ENCODE measurements at regions not wholly inside any gene's neighbourhood (a gene's known extent, or its start where the extent isn't known, plus 50 kb on each side); places are given as distances from the start of the nearest gene placed in this dataset.
"Not testable (repeated sequence)": the region's sequence is repeated elsewhere in the genome, so short reads cannot be mapped to it uniquely, and the experiment has no call there.

DNA sequence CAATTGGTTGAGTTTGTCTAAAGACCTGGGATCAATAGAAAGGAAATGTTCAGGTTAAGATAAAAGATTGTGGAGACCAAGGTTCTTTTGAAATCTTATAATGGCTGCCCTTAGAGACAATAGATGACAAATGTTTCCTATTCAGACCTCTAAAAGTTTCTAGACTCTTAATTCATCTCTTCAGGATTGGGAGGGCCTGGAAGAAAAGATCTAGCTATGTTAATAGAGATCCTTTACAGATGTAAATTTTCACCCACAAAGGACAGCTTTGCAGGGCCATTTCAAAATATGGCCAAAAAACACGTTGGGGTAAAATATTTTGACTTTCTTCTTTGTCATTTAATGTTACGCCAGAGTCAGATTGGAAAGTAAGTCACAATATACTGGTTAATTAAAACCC, 1739.6 kb downstream of the ARAP2 start:
- not testable (repeated sequence) for DNase-seq

DNA sequence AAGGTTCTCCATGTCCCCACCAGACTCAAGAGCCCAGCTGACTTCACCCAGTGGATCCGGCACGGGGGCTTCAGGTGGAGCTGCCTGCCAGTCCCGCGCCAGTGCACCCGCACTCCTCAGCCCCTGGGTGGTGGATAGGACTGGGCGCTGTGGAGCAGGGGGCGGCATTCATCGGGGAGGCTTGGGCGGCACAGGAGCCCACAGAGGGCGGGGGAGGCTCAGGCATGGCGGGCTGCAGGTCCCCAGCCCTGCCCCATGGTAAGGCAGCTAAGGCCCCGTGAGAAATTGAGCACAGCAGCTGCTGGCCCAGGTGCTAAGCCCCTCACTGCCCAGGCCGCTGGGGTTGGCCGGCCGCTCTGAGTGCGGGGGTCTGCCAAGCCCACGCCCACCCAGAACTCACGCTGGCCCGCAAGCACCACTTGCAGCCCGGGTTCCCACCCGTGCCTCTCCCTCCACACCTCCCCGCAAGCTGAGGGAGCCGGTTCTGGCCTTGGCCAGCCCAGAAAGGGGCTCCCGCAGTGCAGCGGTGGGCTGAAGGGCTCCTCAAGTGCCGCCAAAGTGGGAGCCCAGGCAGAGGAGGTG, 1737.7 kb downstream of the ARAP2 start:
- DNase-seq, result not testable (repeated sequence)

DNA sequence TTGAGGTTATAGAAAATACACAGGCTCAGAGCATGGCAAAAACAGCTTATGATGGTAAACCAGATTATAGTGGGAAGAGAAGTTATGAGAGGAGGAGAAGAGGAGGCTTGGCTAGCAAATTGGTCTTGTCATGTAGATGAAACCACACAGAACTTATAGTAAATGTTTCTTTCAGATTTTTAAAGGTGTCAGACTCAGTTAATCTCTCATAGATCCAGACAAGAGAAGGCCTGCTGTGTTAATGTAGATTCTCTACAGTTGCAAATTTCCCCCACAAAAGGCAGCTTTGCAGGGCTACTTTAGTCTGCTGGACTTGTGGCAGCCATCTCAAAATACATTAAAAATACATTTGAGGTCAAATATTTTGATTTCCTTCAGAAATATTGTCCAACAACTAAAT, 1731.7 kb downstream of the ARAP2 start:
- DNase-seq, result no peak

DNA sequence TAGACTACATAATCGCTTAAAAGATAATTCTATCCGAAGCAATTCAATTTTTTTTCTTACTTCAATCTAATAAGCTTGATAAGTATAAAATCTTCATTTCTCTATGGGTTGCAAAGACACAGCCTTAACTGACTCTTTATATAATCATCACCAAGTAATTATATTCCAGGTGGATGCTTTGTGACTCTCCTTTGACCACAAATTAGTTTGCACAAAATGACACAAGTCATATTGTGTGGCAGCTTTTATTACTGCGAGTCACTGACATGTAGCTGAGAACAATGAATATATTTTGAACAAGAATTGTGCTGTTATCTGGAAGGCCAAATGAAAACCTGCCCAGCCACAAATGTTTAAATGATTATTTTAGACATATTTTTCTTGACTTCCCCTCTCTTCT, 1727.8 kb downstream of the ARAP2 start:
- no peak for DNase-seq

DNA sequence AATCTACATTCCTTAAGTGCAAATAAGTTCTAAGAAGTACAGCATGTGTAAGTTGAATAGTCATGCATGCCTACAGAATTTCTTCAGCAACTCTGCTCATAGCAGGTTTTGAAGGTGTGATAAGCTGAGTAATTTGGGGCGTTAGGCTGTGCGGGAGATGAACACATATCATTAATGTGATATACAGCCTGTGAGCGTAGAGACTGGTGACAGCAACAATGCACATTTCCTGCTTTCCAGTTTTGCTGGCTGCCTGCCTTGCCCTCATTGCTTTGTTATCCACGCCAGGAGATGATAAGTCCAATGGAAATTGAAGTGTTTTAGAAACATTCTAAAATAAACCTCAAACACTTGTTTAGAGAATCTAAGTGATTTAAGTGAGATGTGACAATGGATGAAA, 1709.4 kb downstream of the ARAP2 start:
- no peak for DNase-seq

DNA sequence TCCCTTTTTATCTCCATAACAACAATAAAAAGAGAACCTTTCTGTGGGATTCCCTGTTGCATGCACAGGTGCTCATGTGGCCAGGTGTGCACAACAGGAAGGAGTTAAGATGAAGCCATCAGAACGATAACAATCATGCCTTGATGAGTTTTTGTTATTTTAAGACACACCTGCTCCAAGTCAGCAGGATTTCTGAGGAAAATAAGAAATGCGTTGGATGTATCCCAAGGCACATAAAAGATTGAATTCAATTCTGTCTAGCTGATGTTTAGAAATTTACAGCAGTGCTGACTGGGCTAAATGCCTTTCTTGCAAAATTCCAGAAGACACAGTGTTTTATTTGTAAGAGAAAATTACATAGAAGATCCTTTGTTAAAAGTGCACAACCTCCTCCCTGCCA, 1678.2 kb downstream of the ARAP2 start:
- DNase-seq, result no peak

DNA sequence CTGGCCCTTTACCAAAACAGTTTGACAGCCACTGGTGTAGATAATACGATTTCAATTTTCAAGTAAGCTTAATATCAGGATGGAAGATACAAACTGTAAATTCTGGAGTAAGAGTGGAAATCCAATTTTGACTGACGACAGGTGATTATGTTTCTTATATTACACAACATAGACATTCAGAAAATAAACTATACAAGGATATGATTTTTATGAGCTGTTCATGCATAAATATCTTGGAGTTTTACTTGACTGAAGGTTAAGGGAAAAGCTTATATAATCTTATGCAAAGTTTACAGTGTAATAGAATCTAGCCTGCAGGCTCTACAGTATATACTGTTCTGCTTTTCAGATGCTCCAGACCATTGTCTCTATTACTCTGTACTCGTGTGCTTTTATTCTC, 1672.3 kb downstream of the ARAP2 start:
- DNase-seq, result no peak

DNA sequence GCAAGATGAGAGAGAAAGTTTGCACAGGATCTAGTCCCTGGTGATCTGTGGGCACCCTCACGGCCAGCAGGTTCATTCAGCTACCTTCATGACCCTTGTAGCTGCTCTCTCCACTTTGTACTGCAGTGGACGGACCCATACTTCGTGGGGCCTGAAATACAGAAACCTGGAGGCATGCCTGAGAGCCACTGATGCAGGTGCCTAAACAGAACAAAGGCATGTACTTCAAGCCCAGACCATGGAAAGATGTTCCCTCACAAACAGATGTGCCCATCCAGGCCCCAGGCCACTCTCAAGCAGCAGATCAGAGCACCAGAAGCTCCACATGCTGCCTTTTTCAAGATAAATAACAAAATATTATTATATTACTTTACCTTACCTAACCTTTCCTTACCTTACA, 1629.0 kb downstream of the ARAP2 start:
- DNase-seq, result no peak

DNA sequence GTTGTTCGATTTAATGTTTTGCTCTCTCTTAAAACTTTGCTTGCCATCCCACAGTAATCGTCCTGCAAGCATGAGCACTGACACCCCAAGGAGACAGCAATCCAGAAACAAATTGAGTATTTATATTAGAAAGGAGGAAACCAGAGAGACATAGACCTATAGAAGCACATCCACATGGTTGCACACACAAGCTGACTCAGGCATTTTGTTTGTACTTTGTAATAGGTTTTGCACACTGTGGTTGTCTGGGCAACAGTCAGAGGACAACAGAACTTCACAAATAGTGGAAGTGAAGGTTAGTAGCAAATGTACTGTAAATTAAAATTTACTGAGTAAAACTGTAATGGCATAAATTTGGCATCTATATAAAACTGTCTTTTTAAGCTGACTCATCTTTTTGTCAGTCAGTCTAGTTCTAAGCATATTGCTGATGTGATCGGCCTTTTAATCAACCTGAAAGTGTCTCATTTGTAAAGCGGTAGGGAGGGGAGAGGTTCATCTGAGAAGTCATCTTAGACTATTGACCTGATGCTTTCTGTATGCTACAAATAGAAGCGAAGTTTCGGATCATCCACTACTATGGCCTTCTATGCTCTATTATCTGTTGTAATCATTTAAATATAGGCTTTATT, 1624.7 kb downstream of the ARAP2 start:
- no peak for DNase-seq

DNA sequence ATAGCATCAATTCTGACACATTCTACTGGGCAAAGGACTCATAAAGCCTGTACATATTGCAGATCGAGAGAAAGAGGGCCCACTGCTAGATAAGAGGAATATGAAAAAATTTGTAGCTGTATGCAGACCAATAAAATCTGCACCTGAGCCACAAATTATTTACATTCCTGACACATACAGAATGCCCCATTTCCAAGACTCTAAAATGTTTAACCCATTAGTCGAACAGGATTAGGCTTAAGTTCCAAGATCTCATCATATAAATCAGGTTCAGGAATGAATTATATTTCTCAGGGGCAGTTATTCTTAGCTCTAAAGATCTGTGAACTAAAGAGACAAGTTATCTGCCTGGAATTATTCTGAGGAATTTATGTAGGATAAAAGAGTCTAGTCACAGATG, 1615.8 kb downstream of the ARAP2 start:
- DNase-seq, result no peak

DNA sequence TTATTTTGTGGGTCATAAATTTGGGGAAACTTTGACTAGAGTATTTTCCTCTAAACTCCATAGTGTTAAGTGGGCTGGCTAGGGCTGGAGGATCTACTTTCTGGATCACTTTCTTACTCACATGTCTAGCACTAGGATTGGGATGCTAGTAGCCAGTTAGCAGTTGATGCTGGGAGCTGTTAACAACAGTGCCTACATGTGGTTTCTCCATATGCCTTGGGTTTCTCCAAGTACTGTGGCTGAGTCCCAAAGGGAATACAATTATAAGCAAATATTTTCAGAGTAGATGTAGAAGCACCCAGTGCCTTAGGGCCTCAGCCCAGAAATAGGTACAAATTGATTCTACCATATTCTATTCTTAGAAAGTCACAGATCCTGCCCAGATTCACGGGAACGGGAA, 1614.9 kb downstream of the ARAP2 start:
- DNase-seq, result no peak

DNA sequence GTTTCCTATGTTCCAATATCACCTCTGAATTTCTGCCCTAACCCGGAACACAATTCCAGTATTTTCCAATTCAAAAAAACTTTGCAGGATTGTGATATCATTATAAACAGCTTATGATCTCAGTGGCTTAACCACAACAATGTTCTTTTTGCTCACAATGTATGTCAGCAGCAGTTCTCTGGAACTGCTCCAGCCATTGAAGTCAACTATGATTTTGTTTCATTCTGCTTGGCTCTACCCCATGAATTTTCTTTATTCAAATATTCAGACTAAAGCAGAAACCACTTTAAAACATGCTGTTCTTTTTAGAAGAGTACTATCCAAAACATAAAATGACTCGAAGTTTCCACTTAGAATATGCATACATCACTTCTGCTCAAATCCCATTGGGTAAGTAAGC, 1611.1 kb downstream of the ARAP2 start:
- DNase-seq, result no peak

DNA sequence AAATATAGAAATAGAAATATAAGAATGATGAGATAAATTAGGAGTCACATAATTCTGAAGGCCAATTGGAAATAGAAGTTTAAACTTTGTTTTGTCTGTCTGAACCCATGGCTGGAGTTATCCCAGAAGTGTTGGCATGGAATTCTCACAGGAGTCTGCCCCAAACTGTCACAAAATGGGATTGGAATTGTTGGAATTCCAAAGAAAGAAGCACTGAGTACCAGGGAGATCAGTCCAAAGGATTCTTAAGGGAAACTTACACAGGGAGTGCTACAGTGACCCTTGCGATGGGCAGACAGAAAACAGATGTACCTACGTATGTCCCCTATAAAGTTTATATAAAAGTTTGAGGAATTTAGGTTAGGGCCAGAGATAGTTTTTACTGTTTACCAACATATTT, 1607.7 kb downstream of the ARAP2 start:
- DNase-seq, result no peak

DNA sequence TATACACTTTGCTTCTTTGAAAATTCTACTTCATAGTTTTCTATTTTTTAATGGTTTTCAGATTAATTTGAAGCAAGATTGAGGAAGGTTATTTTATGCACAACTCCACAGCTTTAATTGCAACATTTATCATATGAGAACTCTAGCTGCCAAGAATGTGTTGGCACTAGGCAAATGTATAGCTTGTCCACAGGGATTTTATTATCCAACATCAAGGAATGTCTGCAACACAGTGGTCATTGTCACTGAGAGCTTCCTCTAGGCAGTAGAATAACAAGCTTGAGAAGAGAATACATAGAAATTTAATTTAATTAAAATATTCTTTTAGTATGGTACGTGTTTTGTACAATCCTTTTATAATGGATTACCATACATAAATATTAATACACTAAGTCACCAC, 1600.8 kb downstream of the ARAP2 start:
- no peak for DNase-seq

DNA sequence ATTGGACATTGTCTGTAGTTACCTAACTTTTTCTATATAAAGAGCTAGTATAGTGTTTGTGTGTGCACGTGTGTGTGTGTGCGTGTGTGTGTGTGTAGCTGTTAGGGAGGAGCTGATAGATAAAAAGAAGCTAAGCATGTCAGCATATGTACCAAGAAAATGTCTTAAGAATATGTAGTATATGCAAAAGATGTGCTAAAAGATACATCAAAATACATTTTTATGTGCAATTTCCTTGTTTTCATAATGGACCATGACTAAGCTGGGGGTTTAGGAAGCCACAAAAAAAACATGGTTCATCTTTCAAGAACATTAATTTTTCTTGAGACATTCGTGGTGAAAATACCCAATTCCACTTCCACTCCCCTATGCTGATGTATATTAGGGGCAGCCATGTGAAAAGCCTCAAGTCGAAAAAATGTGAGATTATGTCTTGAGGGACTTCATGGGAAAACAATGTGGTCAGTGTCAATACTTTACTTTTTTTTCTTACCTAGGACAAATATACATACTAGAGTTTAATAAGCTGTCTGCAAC, 1599.7 kb downstream of the ARAP2 start:
- no peak for DNase-seq

DNA sequence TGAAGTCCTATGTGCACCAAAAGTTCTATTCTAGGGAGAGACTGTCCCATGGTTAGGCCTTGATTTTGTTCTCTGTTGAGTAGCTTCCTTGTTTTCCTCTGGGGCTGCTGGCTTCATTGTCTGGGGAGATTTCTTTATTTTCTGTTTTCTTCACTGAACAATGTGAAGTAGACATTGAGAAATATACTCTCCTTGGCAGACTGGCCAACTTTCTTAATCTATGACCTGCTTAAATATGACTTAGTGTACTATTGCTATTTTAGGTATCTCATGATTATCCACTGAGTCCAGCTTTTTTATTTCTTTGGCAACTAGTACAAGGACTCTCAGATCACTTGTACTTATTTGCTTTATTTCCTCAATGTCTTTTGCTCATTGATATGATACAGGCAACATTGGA, 1594.6 kb downstream of the ARAP2 start:
- no peak for DNase-seq

DNA sequence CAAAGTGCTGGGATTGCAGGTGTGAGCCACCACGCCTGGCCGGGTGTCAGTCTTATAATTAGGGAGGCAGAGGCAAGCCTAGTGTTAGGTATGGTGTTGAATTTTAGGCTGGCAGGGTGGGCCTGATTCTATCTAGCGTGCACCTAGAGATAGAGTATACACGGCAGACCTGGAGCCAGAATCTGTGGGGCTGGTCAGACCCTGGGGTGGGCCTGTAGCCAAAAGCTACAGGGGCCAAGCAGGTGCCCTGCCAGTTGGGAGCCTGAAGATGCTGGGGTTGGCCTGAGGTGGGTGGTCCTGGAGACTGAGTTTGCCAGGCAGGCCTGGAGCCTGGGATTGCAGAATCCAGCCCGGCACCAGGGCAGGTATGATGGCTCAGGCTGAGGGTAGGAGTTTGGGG, 1580.3 kb downstream of the ARAP2 start:
- no peak for DNase-seq

DNA sequence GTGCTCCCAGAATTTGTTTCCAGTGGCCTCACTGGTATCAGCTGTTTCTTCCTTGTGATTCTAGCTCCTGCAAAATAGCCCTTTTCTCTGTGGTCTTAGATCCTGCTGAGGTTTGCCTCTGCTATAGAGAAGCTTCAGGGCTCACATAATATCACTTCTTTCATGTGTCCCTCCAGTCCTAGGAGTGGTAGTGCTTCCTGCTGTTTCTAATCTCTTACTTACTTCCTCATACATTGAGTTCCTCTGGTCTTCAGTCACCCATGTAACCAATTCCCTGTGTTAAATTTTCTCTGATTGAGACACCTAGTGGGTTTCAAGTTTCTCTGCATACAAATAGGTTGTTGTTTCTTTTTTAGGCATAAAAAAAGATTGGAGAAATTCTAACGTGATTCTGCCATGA, 1567.9 kb downstream of the ARAP2 start:
- DNase-seq, result no peak

DNA sequence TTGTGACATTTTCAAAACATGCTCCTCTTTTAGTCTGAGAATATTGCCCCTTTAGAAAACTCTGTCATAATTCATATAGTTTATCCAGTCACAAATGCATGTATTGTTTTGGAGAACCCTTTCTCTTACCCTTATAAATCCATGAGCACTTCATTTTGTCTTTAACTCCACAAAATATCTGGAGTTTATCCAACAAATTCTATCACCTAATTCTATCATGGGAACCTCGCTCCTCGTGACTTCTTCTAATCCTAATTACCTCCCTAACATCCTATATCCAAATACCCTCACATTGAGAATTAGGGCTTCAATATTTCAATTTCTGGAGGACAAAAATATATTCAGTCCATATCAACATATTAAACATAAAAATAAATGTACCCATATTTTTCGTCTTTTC, 1565.9 kb downstream of the ARAP2 start:
- DNase-seq, result no peak

DNA sequence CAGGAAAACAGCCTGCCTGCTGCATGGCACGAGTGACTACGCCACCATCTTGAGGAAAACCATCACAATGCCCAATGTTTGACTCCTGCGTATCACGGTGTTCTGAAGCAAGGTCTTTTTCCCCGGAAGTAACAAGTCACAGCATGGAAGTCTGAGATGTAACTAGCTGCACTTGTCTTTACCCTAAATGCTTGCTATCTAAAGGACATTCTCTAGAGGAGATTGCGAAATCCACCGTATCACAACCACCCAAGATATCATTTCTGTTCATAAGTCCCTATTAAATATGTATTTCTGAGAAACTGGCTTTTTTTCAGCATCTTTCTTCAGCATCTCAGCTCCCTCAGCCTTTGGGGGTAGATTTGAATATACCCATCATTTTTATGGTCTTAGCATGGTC, 1565.1 kb downstream of the ARAP2 start:
- DNase-seq, result no peak

DNA sequence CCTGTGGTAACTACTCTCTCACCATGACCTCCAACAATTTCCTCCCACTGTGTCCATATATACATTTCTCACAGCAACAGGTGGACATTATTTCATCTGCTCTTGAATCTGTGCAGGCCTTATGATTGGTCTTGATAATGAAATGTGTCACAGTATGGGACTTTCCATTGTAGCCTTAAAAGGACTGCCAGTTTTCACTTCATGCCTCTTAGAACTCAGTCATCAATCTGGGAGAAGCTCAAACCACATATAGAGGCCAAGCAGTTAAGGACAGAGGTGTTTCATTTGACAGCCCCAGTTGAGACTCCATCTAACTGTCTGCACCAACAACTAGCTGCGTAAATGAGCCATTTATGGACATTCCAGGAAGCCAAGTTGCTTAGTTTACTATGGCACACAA, 1534.8 kb downstream of the ARAP2 start:
- DNase-seq, result no peak

DNA sequence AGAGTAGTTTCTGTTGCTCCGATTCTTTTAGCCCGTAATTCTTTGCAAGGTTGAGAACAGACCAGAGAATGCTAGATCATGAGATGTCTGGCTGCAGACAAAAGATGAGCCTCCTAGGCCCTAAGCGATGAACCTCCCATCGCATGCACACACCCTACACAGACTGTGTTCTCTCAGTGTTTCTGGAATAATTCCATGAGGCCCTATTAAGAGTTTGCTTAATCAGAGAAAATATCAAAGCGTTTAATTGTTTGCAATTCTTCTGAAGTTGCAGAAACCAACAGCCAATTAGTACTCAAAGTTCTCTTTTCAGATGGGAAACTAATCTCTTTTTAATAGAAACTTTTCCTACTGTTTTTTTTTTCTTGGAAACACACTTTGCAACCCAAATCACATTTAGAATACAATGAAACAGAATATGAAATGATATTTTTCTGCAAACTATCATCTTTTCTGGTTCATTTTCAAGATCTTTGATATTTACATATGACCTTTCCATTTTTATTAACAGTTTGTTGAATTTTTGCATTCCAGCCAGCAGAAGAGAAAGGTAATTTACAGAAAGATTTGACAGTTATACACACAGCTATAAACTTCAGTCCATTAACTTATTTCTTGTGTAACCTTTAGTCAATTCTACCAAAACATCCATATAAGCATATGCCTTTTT, 1525.6 kb downstream of the ARAP2 start:
- DNase-seq, result no peak

DNA sequence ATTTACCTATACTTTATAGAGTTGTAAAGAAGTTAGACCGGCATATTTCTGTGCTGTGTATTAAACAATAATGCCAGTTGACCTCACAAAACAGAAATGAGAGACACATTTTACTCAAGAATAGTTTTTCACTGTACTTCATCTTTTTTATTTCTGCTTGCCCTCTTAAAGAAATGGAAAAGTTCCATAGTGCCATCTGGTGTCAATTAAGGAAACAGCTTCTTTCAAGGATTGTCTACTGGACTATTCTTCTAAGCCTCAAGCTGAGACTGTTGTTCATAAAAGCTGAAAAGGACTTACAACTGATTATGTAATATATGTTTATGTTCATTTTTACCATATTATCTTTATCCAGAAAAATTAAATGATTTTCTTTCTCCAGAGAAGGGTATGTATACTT, 1523.7 kb downstream of the ARAP2 start:
- no peak for DNase-seq

DNA sequence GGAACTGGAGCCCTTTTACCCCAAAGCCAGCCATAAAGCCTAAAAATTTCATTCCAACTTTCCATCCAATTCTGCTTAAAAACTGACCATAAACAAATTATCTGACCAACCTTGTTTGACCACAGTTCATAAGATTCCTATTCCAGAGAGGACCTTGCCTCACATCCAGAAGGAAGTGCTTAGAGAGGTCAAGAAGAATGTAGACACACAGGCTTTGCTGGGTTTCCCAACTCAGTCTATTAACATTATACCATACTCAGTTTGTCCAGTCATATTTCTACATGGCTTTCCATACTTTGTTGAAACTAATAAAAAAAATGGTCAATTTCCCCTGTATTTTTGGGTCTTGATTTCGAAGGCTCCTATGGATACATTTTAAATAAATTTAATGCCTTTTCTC, 1522.5 kb downstream of the ARAP2 start:
- DNase-seq, result no peak

DNA sequence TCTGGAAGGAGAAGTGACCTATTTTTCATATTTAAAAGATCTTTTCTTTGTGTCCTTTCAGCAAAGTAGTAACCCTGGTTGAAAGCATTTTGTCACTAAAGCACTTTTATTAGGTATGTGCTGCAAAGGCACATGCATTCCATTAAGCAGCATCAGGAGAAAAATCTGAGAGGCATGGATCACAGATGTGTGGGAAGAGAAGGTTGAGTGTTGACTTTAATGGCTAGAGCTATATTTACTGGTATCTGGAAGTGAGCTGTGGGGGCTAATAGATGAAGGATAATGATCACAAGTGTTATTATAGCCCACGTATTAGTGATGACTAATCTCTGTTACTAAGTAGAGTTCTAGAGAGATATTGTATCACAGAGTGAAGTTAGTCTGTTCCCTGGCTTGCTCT, 1520.7 kb downstream of the ARAP2 start:
- DNase-seq, result no peak

Data from stimulated activated CD8-positive, alpha-beta memory T cell treated with anti-CD3 and anti-CD28 coated beads, Interleukin-4, amount 100 ng/mL, for 48 hours (primary cell).